ENCODE measurements at regions not wholly inside any gene's neighbourhood (a gene's known extent, or its start where the extent isn't known, plus 50 kb on each side); places are given as distances from the start of the nearest gene placed in this dataset.

GRCh38 chr7:41809529-41809939, 106.6 kb upstream of the INHBA start:
- no peak for TF ChIP-seq POLR2A (IDR thresholded peaks at IDR 0.05)
- TF ChIP-seq POLR2AphosphoS5 (IDR thresholded peaks at IDR 0.05), result no peak
- no peak for TF ChIP-seq CTCF (IDR thresholded peaks at IDR 0.05 in 8 of 11, conservative IDR thresholded peaks at IDR 0.05 in 3 of 11)

Measured in spleen (tissue), 7 donors.